Dermis microvascular lymphatic vessel endothelial cell (primary cell): ENCODE measurements at regions not wholly inside any gene's neighbourhood (a gene's known extent, or its start where the extent isn't known, plus 50 kb on each side); places are given as distances from the start of the nearest gene placed in this dataset.
"Not testable (repeated sequence)": the region's sequence is repeated elsewhere in the genome, so short reads cannot be mapped to it uniquely, and the experiment has no call there.

ENCODE experiments used
- DNase-seq, 2 donors: peaks; one replicate each; pipeline versions ENCODE4 v3.0.0 to v3.0.0-alpha.2; 2010; ENCODE audit warnings: low read depth in 2 of 2

GRCh38 chr14:28584951-28585350, 181.6 kb upstream of the FOXG1 start:
- no peak for DNase-seq

DNA sequence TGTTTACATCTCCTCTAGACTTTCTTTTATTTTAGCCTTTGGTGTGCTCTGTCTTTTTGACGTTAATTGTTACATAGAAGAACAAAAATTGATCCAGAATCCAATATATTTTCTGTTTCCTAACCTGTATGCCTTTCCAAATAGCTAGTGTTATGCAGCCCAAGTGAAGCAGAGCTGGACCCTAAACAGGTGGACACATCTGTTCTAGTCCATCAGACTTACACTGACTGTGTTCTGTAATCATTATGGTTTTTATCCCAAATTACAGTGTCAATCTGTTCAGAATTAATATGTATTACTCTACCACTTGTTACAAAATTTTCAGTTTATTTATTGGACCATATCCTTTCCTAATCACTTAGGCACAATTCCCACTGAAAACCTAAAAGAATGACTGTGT, 176.8 kb upstream of the FOXG1 start:
- no peak for DNase-seq

DNA sequence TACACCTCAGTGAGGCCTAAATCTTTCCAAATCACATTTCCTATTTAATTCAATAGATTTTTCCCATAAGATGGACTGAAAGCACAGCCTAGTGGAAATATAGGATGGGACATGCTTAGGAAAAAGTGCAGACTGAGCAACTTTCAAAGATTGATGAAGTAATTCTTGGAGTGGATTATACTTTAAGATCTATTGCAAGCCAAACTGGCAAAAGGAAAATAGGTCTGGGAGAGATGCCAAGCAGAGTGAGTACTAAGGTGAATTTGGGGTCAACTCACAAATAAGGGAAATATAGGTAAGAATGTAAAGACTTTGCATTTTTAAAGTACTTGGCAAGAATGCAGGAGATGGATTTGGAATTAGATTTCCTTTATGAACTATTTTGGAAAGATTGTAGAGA, 170.2 kb upstream of the FOXG1 start:
- DNase-seq, result no peak

GRCh38 chr14:28599191-28599590, 167.4 kb upstream of the FOXG1 start:
- no peak for DNase-seq

- no peak for DNase-seq
Observed at GRCh38 chr14:28599605-28600004, 167.0 kb upstream of the FOXG1 start.

DNA sequence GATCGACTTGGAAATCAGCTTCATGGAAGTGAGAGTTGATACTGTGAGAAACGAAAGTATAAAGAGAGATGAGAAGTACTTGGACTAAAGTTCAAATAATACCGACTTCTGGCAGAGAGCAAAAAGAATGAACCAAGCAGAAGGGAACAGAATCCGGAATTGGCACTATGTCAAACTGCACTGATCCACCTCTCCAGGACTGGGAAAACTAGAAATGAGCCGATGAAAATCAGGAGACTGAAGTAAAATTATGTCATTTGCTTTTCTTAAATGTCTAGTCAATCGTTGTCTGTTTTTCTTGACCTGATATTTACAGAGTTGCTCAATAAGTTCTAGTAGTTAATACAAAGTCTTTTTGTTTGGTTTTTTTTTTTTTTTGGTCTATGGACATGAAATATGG, 163.0 kb upstream of the FOXG1 start:
- DNase-seq, result no peak

GRCh38 chr14:28607661-28608060, 158.9 kb upstream of the FOXG1 start:
- no peak for DNase-seq

- no peak for DNase-seq
Observed at GRCh38 chr14:28608443-28608842, 158.1 kb upstream of the FOXG1 start.

DNA sequence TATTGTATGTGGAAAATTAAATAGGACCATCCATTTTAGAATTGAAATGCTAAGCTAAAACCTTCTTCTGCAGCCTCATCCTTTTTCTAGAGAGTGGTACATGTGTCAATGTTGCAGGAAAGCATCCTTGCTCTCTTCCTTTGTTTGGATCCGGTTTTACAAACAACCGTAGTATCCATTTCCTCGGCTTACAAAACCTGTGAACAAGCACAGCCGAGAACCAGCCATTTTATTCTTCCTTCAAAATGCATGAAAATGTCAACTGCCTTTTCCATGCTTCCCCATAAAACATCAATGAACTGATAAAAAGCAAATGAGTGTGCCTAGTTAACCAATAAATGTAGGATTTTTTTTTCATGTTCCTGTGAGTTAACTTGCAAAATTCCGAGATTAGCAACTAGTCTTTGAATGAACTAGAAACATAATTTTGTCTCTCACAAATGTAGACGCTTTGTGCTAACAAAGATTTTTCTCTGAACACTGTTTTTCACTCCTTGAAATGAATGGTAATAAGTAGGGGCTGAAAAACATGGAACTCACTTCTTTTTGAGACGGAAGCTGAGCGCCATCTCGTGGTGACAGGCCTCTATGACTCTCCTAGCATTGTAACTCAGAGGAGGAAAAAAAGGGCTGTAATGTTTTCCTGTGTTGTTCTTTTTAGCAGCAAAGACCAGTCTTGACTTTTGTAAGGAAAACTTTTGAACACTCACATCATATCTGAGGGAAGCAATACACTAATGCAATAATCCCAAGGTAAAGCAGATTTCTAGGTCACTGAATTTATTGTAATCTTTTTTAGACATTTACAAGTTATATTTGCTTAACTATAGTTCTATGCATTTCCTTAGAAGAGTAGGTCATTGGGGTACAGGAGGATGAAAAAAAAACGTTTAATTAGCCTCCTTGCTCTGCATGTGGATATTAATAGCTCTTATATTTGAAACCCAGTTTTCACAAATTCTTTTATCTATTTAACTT, 157.4 kb upstream of the FOXG1 start:
- peak; percentile 0 to 29 for DNase-seq

- no peak for DNase-seq
Observed at GRCh38 chr14:28612414-28612813, 154.2 kb upstream of the FOXG1 start.

- no peak for DNase-seq
Observed at GRCh38 chr14:28613532-28613931, 153.1 kb upstream of the FOXG1 start.

DNA sequence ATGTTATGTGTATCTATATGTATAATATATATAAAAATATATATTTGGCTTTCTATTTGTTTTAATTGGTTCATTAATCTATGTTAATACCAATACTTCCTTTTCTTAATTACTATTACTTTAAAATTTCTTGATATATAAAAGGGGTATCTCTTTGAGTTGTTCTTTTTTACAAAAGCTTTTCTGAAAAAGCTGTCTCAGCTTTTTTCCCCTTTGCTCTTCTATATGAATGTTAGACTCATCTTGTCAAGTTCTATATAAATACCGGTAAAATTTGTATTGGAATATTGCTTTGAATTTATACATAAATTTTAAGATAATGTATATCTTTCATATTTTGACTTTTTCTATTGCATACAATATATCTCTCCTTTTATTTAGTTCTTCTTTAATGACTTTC, 139.8 kb upstream of the FOXG1 start:
- no peak for DNase-seq

DNA sequence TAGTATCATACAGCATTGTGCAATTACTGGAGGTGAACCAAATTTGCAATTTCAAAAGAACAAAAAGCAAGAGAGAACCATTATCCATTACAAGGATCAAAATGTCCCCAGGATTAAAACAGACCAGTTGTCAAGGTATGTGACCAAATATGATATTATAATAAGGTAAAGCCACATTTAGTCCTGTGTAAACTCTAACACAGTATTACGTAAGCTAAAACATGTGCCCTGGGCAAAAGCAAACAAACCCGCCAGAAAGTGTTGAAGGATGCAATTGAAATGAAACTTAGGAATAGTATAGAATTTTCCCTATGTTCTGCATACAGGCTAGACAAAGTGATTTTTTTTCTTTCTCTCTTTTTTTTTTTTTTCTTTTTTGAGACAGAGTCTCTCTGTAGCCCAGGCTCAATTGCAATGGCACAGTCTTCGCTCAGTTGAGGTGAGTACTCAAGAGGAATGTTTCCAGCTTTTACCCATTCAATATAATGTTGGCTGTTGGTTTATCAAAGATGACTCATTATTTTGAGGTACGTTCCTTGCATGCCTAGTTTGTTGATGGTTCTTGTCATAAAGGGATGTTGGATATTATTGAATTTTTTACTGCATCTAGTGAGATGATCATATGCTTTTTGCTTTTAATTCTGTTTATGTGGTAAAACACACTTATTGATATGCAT, 137.1 kb upstream of the FOXG1 start:
- no peak for DNase-seq

- DNase-seq, result no peak
Observed at GRCh38 chr14:28630100-28630499, 136.5 kb upstream of the FOXG1 start.

DNA sequence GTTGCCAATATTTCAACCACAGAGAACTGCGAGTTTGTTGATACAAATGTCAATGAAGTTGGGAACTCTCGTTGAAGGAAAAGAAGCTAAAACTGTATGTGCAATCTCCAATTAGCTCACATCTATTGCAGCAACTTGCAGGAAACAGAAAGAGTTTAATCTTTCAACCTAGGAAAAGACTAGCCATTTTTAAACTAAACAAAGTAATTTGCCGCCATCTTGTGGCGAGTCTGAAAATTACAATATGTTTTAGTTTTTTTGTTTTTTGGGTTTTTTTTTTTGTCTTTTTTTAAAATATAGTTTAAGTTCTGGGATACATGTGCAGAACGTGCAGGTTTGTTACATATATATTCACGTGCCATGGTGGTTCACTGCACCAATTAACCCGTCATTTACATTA, 131.2 kb upstream of the FOXG1 start:
- DNase-seq, result peak; percentile 0 to 25

GRCh38 chr14:28635816-28636215, 130.8 kb upstream of the FOXG1 start:
- not testable (repeated sequence) for DNase-seq

DNA sequence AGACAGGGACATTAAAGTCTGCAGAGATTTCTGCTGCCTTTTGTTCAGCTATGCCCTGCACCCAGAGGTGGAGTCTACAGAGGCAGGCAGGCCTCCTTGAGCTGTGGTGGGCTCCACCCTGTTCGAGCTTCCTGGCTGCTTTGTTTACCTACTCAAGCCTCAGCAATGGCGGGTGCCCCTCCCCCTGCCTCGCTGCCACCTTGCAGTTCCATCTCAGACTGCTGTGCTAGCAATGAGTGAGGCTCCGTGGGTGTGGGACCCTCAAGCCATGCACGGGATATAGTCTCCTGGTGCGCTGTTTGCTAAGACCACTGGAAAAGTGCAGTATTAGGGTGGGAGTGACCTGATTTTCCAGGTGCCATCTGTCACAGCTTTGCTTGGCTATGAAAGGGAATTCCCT, 125.4 kb upstream of the FOXG1 start:
- not testable (repeated sequence) for DNase-seq

GRCh38 chr14:28651148-28651547, 115.4 kb upstream of the FOXG1 start:
- DNase-seq, result no peak

DNA sequence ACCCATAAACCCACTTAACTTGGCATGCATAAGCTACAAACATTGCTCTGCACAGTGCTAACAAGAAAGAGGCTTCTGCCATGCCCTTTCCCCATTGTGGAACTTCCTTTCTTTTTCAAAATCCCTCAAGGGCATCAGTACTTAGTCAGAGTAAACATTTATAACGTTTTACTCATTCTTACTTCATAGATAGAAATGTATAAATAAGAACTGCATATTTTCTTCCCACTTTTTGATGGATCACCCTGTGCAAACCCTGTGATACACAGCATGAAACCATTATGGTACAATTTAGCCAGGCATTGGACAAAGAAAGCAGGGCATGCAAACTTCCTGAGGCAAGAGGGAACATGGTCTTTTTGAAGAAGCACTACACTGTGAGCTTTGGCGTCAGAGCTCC, 113.8 kb upstream of the FOXG1 start:
- DNase-seq, result no peak

GRCh38 chr14:28653521-28653920, 113.1 kb upstream of the FOXG1 start:
- DNase-seq, result no peak

DNA sequence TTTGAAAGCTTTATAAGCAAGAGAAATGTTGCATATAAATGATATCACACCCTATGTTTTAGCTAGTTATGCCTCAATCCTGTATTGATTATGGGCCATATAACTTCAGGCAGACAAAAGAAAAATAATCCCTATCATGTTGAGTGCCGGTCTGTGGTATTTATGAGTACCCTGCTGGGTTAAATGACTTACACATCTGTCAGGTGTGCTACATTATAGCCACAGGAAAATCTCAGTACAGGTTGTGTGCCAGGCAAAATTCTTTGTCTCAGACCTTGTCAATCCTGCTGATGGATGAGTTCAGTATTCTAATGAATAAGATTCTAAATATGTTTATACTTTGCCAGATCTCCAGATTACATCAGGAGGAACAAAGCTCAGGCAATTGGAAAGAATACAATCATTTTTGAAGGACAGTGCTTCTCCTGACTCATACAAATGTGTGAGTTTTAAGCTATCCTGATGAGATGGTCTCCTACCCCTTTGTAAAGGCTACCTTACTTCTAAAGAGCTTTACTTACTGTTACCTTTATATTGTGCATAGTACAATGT, 109.8 kb upstream of the FOXG1 start:
- DNase-seq, result no peak

GRCh38 chr14:28661171-28661772, 105.3 kb upstream of the FOXG1 start:
- peak in 1 of 2 donors; percentile 3 for DNase-seq
